IMR-90 (cell line): ENCODE measurements at regions not wholly inside any gene's neighbourhood (a gene's known extent, or its start where the extent isn't known, plus 50 kb on each side); places are given as distances from the start of the nearest gene placed in this dataset.

Experiments used
- ATAC-seq: fragments of 200-7000 bp; cut with Tn5 transposase; 2 replicates; pipeline ENCODE4 v1.9.1; 2020; ENCODE audit warnings: low read depth, mild to moderate bottlenecking, moderate library complexity
- BruUV-seq: library from RNA; stranded (reverse); fragments of 400-500 nt; replicated peaks from 2 replicates; lab custom pipeline; 2021; lab: Mats Ljungman, UMichigan
- CTCF ChIA-PET: fragments of 300-600 bp; formaldehyde crosslinking; extraction: SDS; loops from one replicate; lab custom pipeline; 2021; ENCODE audit warnings: antibody characterized with exemption; lab: Yijun Ruan, JAX
- POLR2A ChIA-PET: fragments of 300-600 bp; sonication (Branson Sonifier 250); formaldehyde crosslinking; loops from one replicate; lab custom pipeline; 2022; ENCODE audit warnings: antibody characterized with exemption; ENCODE audit not compliant: unreplicated experiment; lab: Charles Lee
- DNase-seq: peaks from one replicate; pipeline ENCODE4 v3.0.0; 2013
- H2AFZ ChIP-seq: replicated peaks from 2 replicates; pipeline ENCODE3; 2013; ENCODE audit warnings: low read length, mild to moderate bottlenecking; ENCODE audit not compliant: poor library complexity
- H2AK5ac ChIP-seq: 2 replicates; pipeline ENCODE4 v1.6.1; 2013; ENCODE audit warnings: low read depth, low read length, inconsistent platforms
- H2AK9ac ChIP-seq: replicated peaks from 2 replicates; pipeline ENCODE3; 2013; ENCODE audit warnings: mild to moderate bottlenecking, low read depth, low read length, moderate library complexity; ENCODE audit not compliant: poor library complexity
- H2BK120ac ChIP-seq: 2 replicates; pipeline ENCODE4 v1.6.1; 2013; ENCODE audit warnings: low read depth, low read length, inconsistent platforms
- H2BK15ac ChIP-seq: 3 replicates; pipeline ENCODE4 v1.6.1; 2013; ENCODE audit warnings: low read depth, low read length, inconsistent platforms
- H2BK20ac ChIP-seq: 2 replicates; pipeline ENCODE4 v1.6.1; 2013; ENCODE audit warnings: low read depth, mild to moderate bottlenecking, inconsistent platforms, low read length, moderate library complexity
- H2BK5ac ChIP-seq: 2 replicates; pipeline ENCODE4 v1.6.1; 2013; ENCODE audit warnings: mild to moderate bottlenecking, low read depth, low read length, inconsistent platforms; ENCODE audit not compliant: poor library complexity, severe bottlenecking
- H3K14ac ChIP-seq: replicated peaks from 2 replicates; pipeline ENCODE4 v1.6.1; 2013; ENCODE audit warnings: low read depth, low read length, inconsistent platforms
- H3K18ac ChIP-seq: 2 replicates; pipeline ENCODE4 v1.6.1; 2013; ENCODE audit warnings: low read depth, low read length, control low read depth
- H3K23ac ChIP-seq: 2 replicates; pipeline ENCODE4 v1.6.1; 2013; ENCODE audit warnings: low read depth, low read length, inconsistent platforms
- H3K27ac ChIP-seq: 2 replicates; pipeline ENCODE4 v1.5.1; 2013; ENCODE audit warnings: mild to moderate bottlenecking, control low read depth, low read length; ENCODE audit not compliant: insufficient read depth
- H3K27me3 ChIP-seq: 2 replicates; pipeline ENCODE4 v1.6.1; 2013; ENCODE audit warnings: low read length; ENCODE audit not compliant: control insufficient read depth, insufficient read depth
- H3K36me3 ChIP-seq: 2 replicates; pipeline ENCODE4 v1.6.1; 2013; ENCODE audit warnings: low read length, mixed read lengths; ENCODE audit not compliant: control insufficient read depth, insufficient read depth
- H3K4ac ChIP-seq: 2 replicates; pipeline ENCODE4 v1.6.1; 2013; ENCODE audit warnings: low read depth, low read length, inconsistent platforms
- H3K4me1 ChIP-seq: 2 replicates; pipeline ENCODE4 v1.6.1; 2013; ENCODE audit warnings: low read length, mixed read lengths; ENCODE audit not compliant: control insufficient read depth, insufficient read depth
- H3K4me2 ChIP-seq: 2 replicates; pipeline ENCODE4 v1.6.1; 2013; ENCODE audit warnings: low read depth, mild to moderate bottlenecking, control low read depth, low read length, moderate library complexity
- H3K4me3 ChIP-seq: 2 replicates; pipeline ENCODE4 v1.5.1; 2013; ENCODE audit warnings: low read depth, mild to moderate bottlenecking, control low read depth, low read length, moderate library complexity; ENCODE audit not compliant: insufficient read depth
- H3K56ac ChIP-seq: 2 replicates; pipeline ENCODE4 v1.6.1; 2013; ENCODE audit warnings: low read length, inconsistent platforms; ENCODE audit not compliant: insufficient read depth; ENCODE audit errors: extremely low read depth
- H3K79me1 ChIP-seq, 2 experiments: 2 replicates each; pipeline ENCODE4 v1.6.1; 2013; ENCODE audit warnings: low read length in 2 of 2, inconsistent platforms in 1 of 2, low read depth in 1 of 2
- H3K9ac ChIP-seq: 2 replicates; pipeline ENCODE4 v1.6.1; 2013; ENCODE audit warnings: low read depth, low read length, control low read depth
- H3K9me1 ChIP-seq: 2 replicates; pipeline ENCODE4 v1.6.1; 2013; ENCODE audit warnings: low read length, inconsistent platforms; ENCODE audit not compliant: insufficient read depth
- H3K9me3 ChIP-seq: 2 replicates; pipeline ENCODE4 v1.6.1; 2013; ENCODE audit warnings: low read length; ENCODE audit not compliant: control insufficient read depth, insufficient read depth
- H4K20me1 ChIP-seq: 2 replicates; pipeline ENCODE4 v1.6.1; 2013; ENCODE audit warnings: low read length, inconsistent platforms; ENCODE audit not compliant: insufficient read depth
- H4K5ac ChIP-seq: 2 replicates; pipeline ENCODE4 v1.6.1; 2013; ENCODE audit warnings: mild to moderate bottlenecking, low read depth, low read length, control low read depth
- H4K8ac ChIP-seq, 2 experiments: 2 replicates each; pipeline ENCODE4 v1.6.1; 2013; ENCODE audit warnings: low read depth in 2 of 2, low read length in 2 of 2, control low read depth in 1 of 2, inconsistent platforms in 1 of 2
- H4K91ac ChIP-seq: 2 replicates; pipeline ENCODE4 v1.6.1; 2013; ENCODE audit warnings: low read depth, low read length, inconsistent platforms; ENCODE audit not compliant: insufficient read depth
- BHLHE40 ChIP-seq: fragments of 150-350 bp; IDR thresholded peaks from 2 replicates; pipeline ENCODE4 v1.6.1; 2016; ENCODE audit warnings: mild to moderate bottlenecking, low read depth, low read length
- CEBPB ChIP-seq: IDR thresholded peaks from 2 replicates; pipeline ENCODE4 v1.6.1; 2012; ENCODE audit warnings: low read depth, low read length, improper control_type of control experiment
- CHD1 ChIP-seq: IDR thresholded peaks from 2 replicates; pipeline ENCODE4 v1.6.1; 2012; ENCODE audit warnings: low read depth, low read length, improper control_type of control experiment
- FOS ChIP-seq: fragments of 150-350 bp; IDR thresholded peaks from 2 replicates; pipeline ENCODE4 v1.6.1; 2016; ENCODE audit warnings: low read depth, low read length
- MAFK ChIP-seq: IDR thresholded peaks from 2 replicates; pipeline ENCODE4 v1.6.1; 2012; ENCODE audit warnings: low read depth, low read length, improper control_type of control experiment
- MAZ ChIP-seq: IDR thresholded peaks from 2 replicates; pipeline ENCODE4 v1.6.1; 2012; ENCODE audit warnings: low read depth, mild to moderate bottlenecking, low read length, improper control_type of control experiment, moderate library complexity, borderline replicate concordance
- MXI1 ChIP-seq: IDR thresholded peaks from 2 replicates; pipeline ENCODE4 v1.6.1; 2012; ENCODE audit warnings: low read depth, mild to moderate bottlenecking, low read length, moderate library complexity, borderline replicate concordance
- NFE2L2 ChIP-seq: fragments of 150-350 bp; IDR thresholded peaks from 2 replicates; pipeline ENCODE4 v1.6.1; 2016; ENCODE audit warnings: low read depth, mild to moderate bottlenecking, low read length
- POLR2A ChIP-seq: IDR thresholded peaks from 2 replicates; pipeline ENCODE4 v1.6.1; 2012; ENCODE audit warnings: mild to moderate bottlenecking, low read depth, low read length
- RAD21 ChIP-seq: IDR thresholded peaks from 2 replicates; pipeline ENCODE4 v1.6.1; 2012; ENCODE audit warnings: low read length, improper control_type of control experiment
- RCOR1 ChIP-seq: IDR thresholded peaks from 2 replicates; pipeline ENCODE4 v1.6.1; 2012; ENCODE audit warnings: mild to moderate bottlenecking, low read length, improper control_type of control experiment; ENCODE audit not compliant: insufficient replicate concordance
- WGBS, 2 experiments: methylation state at CpG; one replicate each; pipeline versions ENCODE4 v1.1.5 to v1.1.7; 2013; ENCODE audit warnings: missing lambda C conversion rate in 2 of 2; ENCODE audit not compliant: insufficient read length in 1 of 2; ENCODE audit errors: extremely low coverage in 2 of 2; 5-methylcytosine and 5-hydroxymethylcytosine counted together
- dilution Hi-C: fragments of 300-500 bp; cut with HindIII; formaldehyde crosslinking; loops from one replicate; pipeline ENCODE4 v1.14.3; 2018; ENCODE audit warnings: low sequenced_read_pairs; ENCODE audit not compliant: unreplicated experiment
- in situ Hi-C: fragments of 300-500 bp; cut with MboI; formaldehyde crosslinking; loops from 3 replicates; pipeline ENCODE4 v1.14.3; 2019; ENCODE audit warnings: low sequenced_read_pairs, inconsistent platforms, mixed read lengths
- intact Hi-C: fragments of 100-400 bp; cut with micrococcal nuclease; formaldehyde crosslinking; loops from 2 replicates; pipeline ENCODE4 v1.10.0; 2022
- TF ChIP-seq, protein P1 (sequence below): conservative IDR thresholded peaks from 2 replicates; pipeline ENCODE4 v1.5.1; 2012; ENCODE audit warnings: mild to moderate bottlenecking, low read depth, low read length, improper control_type of control experiment

DNA sequence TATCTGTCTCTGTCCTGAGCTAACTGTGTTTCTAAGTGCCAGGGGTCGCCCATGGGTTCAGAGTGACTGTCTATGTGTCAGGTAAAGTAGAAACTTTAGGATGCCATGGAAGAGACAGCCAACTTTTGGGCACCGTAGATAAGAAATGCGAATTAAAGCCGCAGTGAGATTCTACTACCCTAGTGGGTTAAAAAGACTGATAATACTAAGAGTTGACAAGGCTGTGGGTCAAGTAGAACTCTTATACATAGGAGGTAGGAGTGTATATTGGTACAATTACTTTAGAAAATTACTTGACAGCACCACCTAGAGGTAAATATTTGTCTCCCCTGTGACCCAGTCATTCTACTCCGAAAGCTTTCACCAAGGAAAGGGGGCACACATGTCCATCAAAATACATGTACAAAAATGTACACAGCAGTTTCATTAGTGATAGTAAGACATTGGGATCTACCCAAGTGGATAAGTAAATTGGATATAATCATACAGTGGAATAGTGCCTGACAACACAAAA is 371.3 kb downstream of the SLC4A3 start:
- POLR2A ChIA-PET = no interaction called here
- H3K9me1 ChIP-seq = peaks cover 10% of the 10 kb centered on the region; the same call in 1 of the 2 replicates
- H3K9ac ChIP-seq = no peak overlapping the region
- H3K18ac ChIP-seq = no peak overlapping the region
- intact Hi-C loops = loop anchor here (5.0 kb wide), 3 partner anchors 261 to 1969 kb away; partner anchors contain the start of gene EPHA4
- no peak overlapping the region for H3K4ac ChIP-seq
- H4K91ac ChIP-seq = no peak overlapping the region
- 0 out of 2 replicates have a peak, but pooled peaks cover 3% of the 10 kb centered on the region for H3K9me3 ChIP-seq
- H3K27ac ChIP-seq = no peak overlapping the region
- H2AK9ac ChIP-seq = no peak overlapping the region
- in situ Hi-C loops = no loop called here
- no peak overlapping the region for H2BK120ac ChIP-seq
- no peak overlapping the region for H3K23ac ChIP-seq
- peaks cover 12% of the 10 kb centered on the region for H3K4me1 ChIP-seq
- no peak for TF ChIP-seq BHLHE40
- no peak for TF ChIP-seq CHD1
- TF ChIP-seq RCOR1 = no peak
- TF ChIP-seq POLR2A = no peak
- TF ChIP-seq NFE2L2 = no peak
- TF ChIP-seq MXI1 = no peak
- TF ChIP-seq CEBPB = no peak
- TF ChIP-seq MAFK = no peak
- TF ChIP-seq RAD21 = no peak
- TF ChIP-seq, protein P1, sequence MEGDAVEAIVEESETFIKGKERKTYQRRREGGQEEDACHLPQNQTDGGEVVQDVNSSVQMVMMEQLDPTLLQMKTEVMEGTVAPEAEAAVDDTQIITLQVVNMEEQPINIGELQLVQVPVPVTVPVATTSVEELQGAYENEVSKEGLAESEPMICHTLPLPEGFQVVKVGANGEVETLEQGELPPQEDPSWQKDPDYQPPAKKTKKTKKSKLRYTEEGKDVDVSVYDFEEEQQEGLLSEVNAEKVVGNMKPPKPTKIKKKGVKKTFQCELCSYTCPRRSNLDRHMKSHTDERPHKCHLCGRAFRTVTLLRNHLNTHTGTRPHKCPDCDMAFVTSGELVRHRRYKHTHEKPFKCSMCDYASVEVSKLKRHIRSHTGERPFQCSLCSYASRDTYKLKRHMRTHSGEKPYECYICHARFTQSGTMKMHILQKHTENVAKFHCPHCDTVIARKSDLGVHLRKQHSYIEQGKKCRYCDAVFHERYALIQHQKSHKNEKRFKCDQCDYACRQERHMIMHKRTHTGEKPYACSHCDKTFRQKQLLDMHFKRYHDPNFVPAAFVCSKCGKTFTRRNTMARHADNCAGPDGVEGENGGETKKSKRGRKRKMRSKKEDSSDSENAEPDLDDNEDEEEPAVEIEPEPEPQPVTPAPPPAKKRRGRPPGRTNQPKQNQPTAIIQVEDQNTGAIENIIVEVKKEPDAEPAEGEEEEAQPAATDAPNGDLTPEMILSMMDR = no peak; the same call in 1 of the 2 replicates
- no peak for TF ChIP-seq FOS
- TF ChIP-seq MAZ = no peak
- no peak overlapping the region for H3K4me3 ChIP-seq
- no TSS peak for BruUV-seq
- H3K79me1 ChIP-seq = no peaks in the 10 kb centered on the region
- H2BK15ac ChIP-seq = peak overlapping the region; percentile 2; the same call in 1 of the 3 replicates
- H2AFZ ChIP-seq = no peak overlapping the region
- no peak overlapping the region for H3K4me2 ChIP-seq
- H3K27me3 ChIP-seq = no peaks in the 10 kb centered on the region
- no peak overlapping the region for H4K8ac ChIP-seq
- no CpG with 5 or more reads among the region's 5 CpGs for WGBS, 2 experiments
- no peak overlapping the region for H2AK5ac ChIP-seq
- no peak overlapping the region for H3K14ac ChIP-seq
- dilution Hi-C loops = no loop called here
- no peak overlapping the region for H4K5ac ChIP-seq
- no peak overlapping the region for H3K56ac ChIP-seq
- no peak overlapping the region for H2BK5ac ChIP-seq
- no peaks in the 10 kb centered on the region for H4K20me1 ChIP-seq
- DNase-seq (no peak), ATAC-seq (no peak)
- H2BK20ac ChIP-seq = 0 out of 2 replicates have a peak overlapping the region, but pooled peaks have one; percentile 60
- CTCF ChIA-PET = no interaction called here
- H3K36me3 ChIP-seq = no peaks in the 10 kb centered on the region
